DND-41 (cell line): ENCODE measurements at regions not wholly inside any gene's neighbourhood (a gene's known extent, or its start where the extent isn't known, plus 50 kb on each side); places are given as distances from the start of the nearest gene placed in this dataset.

Source experiments
- ATAC-seq: fragments of 200-7000 bp; cut with Tn5 transposase; 3 replicates; pipeline ENCODE4 v1.9.1; 2021; ENCODE audit warnings: low read depth; ENCODE audit not compliant: insufficient read depth
- DNase-seq: peaks from one replicate; pipeline ENCODE4 v3.0.0-alpha.2; 2020
- H2AFZ ChIP-seq: 2 replicates; pipeline ENCODE4 v1.6.0; 2012; ENCODE audit warnings: low read depth, low read length
- H3K27ac ChIP-seq: 2 replicates; pipeline ENCODE4 v1.5.1; 2012; ENCODE audit warnings: low read length, inconsistent platforms
- H3K27me3 ChIP-seq: fragments of 200-600 bp; sonication (generic); 2 replicates; pipeline ENCODE4 v1.6.0; 2012; ENCODE audit warnings: low read length, mild to moderate bottlenecking, inconsistent platforms; ENCODE audit not compliant: insufficient read depth, poor library complexity
- H3K36me3 ChIP-seq: 2 replicates; pipeline ENCODE4 v1.5.1; 2012; ENCODE audit warnings: low read length, inconsistent platforms; ENCODE audit not compliant: insufficient read depth
- H3K4me1 ChIP-seq: 2 replicates; pipeline ENCODE4 v1.5.1; 2012; ENCODE audit warnings: mild to moderate bottlenecking, low read length; ENCODE audit not compliant: insufficient read depth
- H3K4me2 ChIP-seq: 2 replicates; pipeline ENCODE4 v1.6.0; 2012; ENCODE audit warnings: mild to moderate bottlenecking, moderate library complexity, low read length, inconsistent platforms; ENCODE audit not compliant: insufficient read depth
- H3K4me3 ChIP-seq, 2 experiments: fragments of 200-600 bp in 1 of 2; shearing (Covaris generic) in 1 of 2; 2 replicates each; pipeline ENCODE4 v1.5.1; 2012 to 2016; ENCODE audit warnings: inconsistent platforms in 2 of 2, low read length in 2 of 2, mild to moderate bottlenecking in 2 of 2, low read depth in 1 of 2, moderate library complexity in 1 of 2
- H3K79me2 ChIP-seq: 2 replicates; pipeline ENCODE4 v1.6.0; 2012; ENCODE audit warnings: low read length, inconsistent platforms; ENCODE audit not compliant: insufficient read depth
- H3K9ac ChIP-seq: 2 replicates; pipeline ENCODE4 v1.6.0; 2012; ENCODE audit warnings: low read depth, mild to moderate bottlenecking, inconsistent platforms, low read length, moderate library complexity
- H3K9me3 ChIP-seq: 2 replicates; pipeline ENCODE4 v1.5.1; 2012; ENCODE audit warnings: low read length, moderate library complexity, mild to moderate bottlenecking, inconsistent platforms; ENCODE audit not compliant: insufficient read depth, severe bottlenecking
- H4K20me1 ChIP-seq: 2 replicates; pipeline ENCODE4 v1.6.0; 2012; ENCODE audit warnings: low read length; ENCODE audit not compliant: insufficient read depth
- EZH2 ChIP-seq: IDR thresholded peaks from 3 replicates; pipeline ENCODE4 v1.6.1; 2012; ENCODE audit warnings: borderline replicate concordance, low read depth, mild to moderate bottlenecking, moderate library complexity, low read length, inconsistent platforms; ENCODE audit not compliant: severe bottlenecking
- TF ChIP-seq, protein P1 (sequence below): IDR thresholded peaks from 2 replicates; pipeline ENCODE4 v1.5.1; 2012; ENCODE audit warnings: borderline replicate concordance, low read length, moderate library complexity, mild to moderate bottlenecking; ENCODE audit not compliant: poor library complexity, severe bottlenecking; ENCODE audit errors: extremely low read depth

DNA sequence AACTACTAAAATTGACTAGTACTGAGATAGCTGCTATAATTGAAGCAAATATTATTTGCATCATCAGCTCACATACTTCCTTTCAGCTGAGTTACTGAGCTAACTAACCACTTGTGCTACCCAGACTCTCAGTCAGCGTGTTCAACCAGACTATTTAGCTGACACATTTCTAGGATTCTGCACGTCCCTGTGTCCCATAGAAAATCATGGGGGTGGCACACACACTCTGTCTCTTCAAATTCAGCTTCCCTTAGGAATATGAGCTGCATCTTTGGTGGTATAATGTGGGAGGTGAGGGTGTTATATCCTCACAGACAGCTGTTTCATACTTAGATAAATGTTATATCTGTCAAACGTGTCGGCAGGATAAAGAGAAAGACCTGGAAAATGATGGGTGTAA, 424.0 kb downstream of the CDH2 start:
- DNase-seq (no peak), ATAC-seq (no peak)
- Histone ChIP-seq H3K27me3 (no peaks in the 10 kb centered on the region), H3K9ac (no peak overlapping the region), H3K4me1 (no peaks in the 10 kb centered on the region), H3K4me2 (no peak overlapping the region), H3K27ac (no peak overlapping the region), H3K4me3 (no peak overlapping the region), H3K79me2 (no peaks in the 10 kb centered on the region), H2AFZ (no peak overlapping the region), H4K20me1 (no peaks in the 10 kb centered on the region), H3K9me3 (no peaks in the 10 kb centered on the region), H3K36me3 (no peaks in the 10 kb centered on the region)
- TF ChIP-seq, protein P1, sequence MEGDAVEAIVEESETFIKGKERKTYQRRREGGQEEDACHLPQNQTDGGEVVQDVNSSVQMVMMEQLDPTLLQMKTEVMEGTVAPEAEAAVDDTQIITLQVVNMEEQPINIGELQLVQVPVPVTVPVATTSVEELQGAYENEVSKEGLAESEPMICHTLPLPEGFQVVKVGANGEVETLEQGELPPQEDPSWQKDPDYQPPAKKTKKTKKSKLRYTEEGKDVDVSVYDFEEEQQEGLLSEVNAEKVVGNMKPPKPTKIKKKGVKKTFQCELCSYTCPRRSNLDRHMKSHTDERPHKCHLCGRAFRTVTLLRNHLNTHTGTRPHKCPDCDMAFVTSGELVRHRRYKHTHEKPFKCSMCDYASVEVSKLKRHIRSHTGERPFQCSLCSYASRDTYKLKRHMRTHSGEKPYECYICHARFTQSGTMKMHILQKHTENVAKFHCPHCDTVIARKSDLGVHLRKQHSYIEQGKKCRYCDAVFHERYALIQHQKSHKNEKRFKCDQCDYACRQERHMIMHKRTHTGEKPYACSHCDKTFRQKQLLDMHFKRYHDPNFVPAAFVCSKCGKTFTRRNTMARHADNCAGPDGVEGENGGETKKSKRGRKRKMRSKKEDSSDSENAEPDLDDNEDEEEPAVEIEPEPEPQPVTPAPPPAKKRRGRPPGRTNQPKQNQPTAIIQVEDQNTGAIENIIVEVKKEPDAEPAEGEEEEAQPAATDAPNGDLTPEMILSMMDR: no peak
- no peak for TF ChIP-seq EZH2

DNA sequence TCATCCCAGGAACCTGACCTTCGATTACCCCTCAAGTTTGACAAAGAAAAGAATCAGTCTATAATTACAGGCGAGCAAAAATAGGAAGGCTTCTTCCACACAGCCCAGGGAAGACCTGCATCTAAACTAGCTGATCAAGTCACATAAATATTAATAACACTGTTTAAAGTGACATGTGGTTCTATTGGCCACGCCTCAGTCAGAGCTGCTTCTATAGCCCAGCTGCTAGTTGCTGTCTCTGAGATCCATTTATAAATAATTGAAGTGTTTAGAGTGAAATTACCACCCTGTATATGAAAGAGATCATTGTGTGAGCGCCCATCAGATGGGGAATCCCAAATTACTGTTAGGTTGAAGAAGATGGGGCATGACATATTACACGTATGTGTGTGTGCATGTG, 426.0 kb downstream of the CDH2 start:
- no peaks in the 10 kb centered on the region for H4K20me1 ChIP-seq
- no peaks in the 10 kb centered on the region for H3K9me3 ChIP-seq
- no peak overlapping the region for H3K9ac ChIP-seq
- H2AFZ ChIP-seq: no peak overlapping the region
- ATAC-seq (no peak), DNase-seq (no peak)
- H3K27me3 ChIP-seq: no peaks in the 10 kb centered on the region
- no peak overlapping the region for H3K4me3 ChIP-seq
- H3K4me1 ChIP-seq: no peaks in the 10 kb centered on the region
- no peaks in the 10 kb centered on the region for H3K79me2 ChIP-seq
- no peak overlapping the region for H3K27ac ChIP-seq
- no peak for TF ChIP-seq EZH2
- TF ChIP-seq, protein P1: no peak
- H3K4me2 ChIP-seq: no peak overlapping the region
- H3K36me3 ChIP-seq: no peaks in the 10 kb centered on the region

DNA sequence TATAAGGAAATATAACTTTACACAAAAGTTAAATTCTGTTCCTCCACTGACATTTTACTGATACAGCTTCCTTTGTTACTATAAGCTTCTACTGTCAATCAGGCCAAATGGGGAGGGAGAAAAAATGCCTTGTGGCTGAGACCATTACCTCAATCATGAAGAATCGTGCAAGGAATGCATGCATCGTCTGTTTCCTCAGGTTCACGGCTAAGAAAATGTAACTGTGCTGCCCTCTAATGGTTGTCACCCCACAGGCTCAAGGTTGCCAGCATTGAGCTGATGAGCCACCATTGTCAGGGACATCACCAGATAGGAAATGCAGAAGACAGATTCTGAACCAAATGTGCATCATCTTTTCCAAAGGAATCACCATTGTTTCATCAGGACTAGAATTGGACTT, 426.9 kb downstream of the CDH2 start:
- no peak overlapping the region for H3K9ac ChIP-seq
- no peaks in the 10 kb centered on the region for H4K20me1 ChIP-seq
- H3K27me3 ChIP-seq: no peaks in the 10 kb centered on the region
- DNase-seq (peak; percentile 33), ATAC-seq (peak; percentile 64; the same call in 2 of the 3 replicates)
- H3K4me1 ChIP-seq: no peaks in the 10 kb centered on the region
- no peaks in the 10 kb centered on the region for H3K9me3 ChIP-seq
- no peak overlapping the region for H3K27ac ChIP-seq
- H3K79me2 ChIP-seq: no peaks in the 10 kb centered on the region
- H2AFZ ChIP-seq: no peak overlapping the region
- no peak overlapping the region for H3K4me2 ChIP-seq
- H3K36me3 ChIP-seq: no peaks in the 10 kb centered on the region
- no peak for TF ChIP-seq EZH2
- TF ChIP-seq, protein P1: peak; percentile 71
- no peak overlapping the region for H3K4me3 ChIP-seq

DNA sequence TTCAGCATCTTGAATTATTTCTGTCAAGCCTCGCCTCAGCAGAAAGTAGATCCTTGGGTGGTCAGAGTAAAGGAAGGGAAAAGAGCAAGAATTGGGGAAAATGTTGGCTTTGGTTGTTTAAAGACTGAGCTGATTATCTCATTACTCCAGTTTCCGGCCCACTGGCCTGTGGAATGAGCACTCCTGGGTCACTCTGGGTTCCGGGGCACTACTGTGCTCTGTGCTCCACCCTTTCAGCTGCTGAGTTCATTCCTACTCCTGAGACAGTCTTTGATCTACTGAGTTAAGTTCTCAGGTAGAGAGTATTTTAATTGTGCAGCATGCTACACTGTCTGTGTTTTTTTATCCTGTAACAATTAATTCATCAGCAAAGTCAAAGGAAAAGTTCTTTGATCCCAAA, 427.7 kb downstream of the CDH2 start:
- Histone ChIP-seq H3K4me1 (no peaks in the 10 kb centered on the region), H3K27ac (no peak overlapping the region), H3K9ac (no peak overlapping the region), H4K20me1 (no peaks in the 10 kb centered on the region), H3K27me3 (no peaks in the 10 kb centered on the region), H3K79me2 (no peaks in the 10 kb centered on the region), H3K36me3 (no peaks in the 10 kb centered on the region), H2AFZ (no peak overlapping the region), H3K9me3 (no peaks in the 10 kb centered on the region), H3K4me2 (no peak overlapping the region), H3K4me3 (no peak overlapping the region)
- no peak for TF ChIP-seq EZH2
- TF ChIP-seq, protein P1: no peak
- ATAC-seq: no peak
- no peak for DNase-seq
